Left renal cortex interstitium (tissue), 4 donors: ENCODE measurements at regions not wholly inside any gene's neighbourhood (a gene's known extent, or its start where the extent isn't known, plus 50 kb on each side); places are given as distances from the start of the nearest gene placed in this dataset.

Experiments used
- DNase-seq, 4 donors: peaks; one replicate each; pipeline ENCODE4 v3.0.0-alpha.2; 2013; ENCODE audit warnings: low read depth in 4 of 4, low spot score in 2 of 4, missing footprints in 1 of 4

DNA sequence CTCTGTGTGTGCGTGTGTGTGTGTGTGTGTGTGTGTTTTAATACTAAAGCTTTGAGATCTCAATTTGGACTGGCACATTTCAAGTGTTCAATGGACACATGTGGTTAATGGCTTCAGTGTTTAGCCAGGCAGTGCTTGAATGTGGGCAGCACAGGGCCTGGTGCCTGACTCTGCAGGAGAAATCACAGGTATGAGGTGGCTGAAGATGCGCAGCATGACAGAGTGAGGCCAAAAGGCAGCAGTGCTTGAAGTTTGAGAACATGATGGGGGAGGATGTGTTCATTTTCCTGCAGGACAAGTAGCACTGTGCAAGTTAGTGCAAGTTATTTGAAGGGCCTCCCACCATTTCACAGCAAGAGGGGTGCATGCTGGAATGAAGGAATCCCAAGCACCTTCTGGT is 620.5 kb upstream of the TBL1XR1 start:
- no peak for DNase-seq

DNA sequence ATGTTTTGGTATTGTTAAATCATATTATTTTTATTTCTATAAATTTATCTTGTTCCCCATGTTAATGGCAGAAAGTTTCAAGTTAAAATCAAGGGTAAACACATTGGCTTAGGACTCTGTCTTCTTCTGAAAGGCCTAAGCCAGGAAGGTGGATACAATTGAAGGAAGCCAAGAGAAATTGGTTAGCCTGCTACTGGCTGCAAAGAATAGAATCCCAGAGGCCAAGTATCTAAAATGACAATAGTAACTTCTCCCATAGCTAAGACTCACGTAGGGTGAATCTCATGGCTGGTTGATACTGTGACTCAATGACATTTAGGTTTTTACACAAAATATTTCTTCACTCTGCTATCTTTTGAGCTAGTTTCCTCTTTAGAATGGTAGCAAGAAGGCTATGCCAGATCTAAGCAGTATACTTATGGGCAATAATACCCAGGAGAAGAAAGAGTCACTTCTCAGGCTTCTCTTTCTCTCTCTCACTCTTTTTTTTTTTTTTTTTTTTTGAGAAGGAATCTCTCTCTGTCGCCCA is 621.5 kb upstream of the TBL1XR1 start:
- no peak for DNase-seq

DNA sequence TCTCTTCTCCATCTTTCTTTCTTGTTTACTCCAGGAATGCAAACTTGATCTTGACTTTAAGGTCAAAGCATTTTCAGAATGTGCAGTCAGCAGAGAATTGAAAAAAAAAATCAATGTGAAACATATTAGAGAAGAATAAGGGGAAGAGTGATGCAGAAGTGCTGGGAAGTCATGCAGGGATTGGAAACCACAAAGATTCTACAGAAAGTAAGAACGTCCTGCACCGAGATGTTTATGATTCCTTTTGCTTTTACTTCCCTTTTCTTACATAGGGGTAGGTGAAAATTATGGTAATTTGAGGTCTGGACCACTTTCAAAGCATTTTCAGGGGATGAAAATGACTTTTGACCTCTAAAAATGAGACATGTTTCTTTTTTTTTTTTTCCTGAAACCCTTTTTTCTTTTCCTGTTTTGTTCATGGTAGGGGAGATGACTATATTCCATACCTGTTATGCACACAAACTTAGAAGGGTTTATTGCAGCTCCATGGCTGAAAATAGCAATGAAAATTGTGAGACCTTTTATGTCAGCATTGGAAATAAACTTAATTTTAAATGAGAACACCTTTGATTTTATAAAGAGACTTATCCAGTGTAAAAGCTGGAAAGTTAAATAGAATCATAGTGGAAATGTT is 623.5 kb upstream of the TBL1XR1 start:
- DNase-seq, result no peak

DNA sequence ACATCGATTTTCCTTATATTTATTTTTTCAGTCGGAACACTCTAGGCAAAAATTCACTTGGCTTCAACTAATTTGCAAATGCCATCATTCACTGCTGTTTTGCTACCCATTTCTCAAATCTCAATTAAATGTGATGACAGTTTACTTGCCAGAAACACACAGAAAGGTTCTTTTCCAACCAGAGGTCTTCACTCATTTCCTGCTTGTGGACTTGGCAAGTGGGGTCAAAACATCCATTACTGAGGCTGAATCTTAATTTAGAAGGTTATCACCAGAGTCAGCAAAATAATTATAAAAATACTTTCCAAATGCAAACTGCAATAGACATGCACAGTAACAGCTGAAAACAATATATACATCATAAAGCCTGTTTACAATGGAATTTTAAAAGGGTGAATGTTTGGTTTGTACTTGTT is 625.4 kb upstream of the TBL1XR1 start:
- no peak for DNase-seq

DNA sequence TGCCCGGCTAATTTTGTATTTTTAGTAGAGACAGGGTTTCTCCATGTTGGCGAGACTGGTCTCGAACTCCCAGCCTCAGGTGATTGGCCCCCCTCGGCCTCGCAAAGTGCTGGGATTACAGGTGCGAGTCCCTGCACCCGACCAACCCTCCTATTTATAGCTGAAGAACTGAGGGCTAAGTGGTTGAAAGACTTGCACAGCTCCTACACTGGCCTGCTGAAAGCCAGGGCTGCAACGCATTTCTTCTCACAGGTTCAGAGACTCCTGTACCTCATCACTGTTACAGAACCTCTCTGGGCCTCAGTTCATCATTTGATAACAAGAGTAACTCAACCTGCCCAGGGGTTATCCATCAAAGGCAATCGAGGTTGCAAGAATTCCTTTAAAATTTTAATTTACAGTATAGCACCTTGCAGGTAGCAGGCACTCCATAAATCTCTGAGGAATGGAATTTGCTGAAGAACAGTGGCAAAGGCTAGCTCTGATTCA is 626.5 kb upstream of the TBL1XR1 start:
- DNase-seq, result no peak

DNA sequence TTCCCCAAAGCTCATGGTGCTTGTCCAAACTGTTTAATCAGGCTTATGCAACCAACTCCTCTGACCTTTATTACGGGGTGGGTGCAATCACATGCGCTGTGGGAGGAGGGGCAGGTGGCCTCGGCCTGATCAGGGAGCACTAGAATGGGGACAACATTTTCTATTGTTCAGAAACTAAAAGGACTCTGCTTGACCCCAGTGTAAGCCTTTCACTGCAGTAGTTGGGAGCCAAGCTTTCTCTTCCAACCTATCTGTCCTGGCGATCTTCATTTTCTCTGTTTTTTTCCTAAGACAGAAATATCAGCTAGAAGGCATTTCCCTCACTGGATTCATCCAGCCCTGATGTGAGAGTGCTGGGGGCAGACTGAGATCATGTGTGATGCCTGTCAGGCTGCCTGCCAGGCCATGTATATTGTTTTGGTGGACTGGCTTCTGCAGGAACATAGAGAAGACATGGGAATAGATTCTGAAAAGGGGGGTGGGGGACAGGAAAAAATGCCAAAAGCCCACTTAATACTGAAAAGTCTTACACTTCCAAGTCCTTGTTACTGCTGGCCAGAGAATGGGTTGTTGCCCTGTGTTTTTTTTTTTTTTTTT is 627.0 kb upstream of the TBL1XR1 start:
- DNase-seq, result peak in 2 of 4 donors; percentile 13 to 36

DNA sequence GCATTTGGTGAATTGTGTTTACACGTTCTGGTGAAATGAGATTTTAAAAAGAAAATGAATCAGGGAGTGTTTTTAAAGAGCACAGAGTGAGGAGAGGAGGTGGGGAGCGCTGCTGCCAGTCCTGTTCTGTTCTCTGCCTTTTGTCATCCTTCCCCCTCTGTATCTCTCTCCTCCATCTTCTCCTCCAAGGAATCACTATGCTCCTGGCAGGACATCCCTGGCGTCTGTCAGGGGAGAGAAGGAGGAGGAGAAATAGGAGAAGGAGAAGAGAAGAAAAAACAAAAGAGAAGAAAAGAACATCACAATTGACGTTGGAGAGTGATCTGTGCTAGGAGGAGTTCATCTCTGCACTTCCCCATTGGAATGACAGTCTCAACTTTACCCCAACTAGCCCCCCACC is 627.6 kb upstream of the TBL1XR1 start:
- DNase-seq, result no peak

DNA sequence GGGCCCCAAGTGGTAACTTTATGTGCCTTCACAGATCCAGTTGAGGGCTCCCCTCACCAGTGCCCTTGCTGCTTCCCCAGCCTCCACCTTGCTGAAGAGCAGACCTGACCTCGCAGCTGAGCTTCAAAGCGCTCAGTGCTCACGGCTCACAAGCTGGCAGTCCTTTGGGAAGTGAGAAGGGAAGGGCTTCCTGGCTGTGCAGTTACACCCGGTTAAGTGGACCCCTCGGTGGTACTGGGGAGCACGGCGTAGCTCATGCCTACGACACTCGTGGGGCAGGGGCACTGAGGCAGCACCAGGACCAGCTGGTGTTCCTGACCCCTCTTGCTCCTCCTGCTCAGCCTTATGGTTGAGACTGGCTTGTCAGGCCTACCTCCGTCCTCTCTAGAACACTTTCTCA is 629.0 kb upstream of the TBL1XR1 start:
- no peak for DNase-seq

DNA sequence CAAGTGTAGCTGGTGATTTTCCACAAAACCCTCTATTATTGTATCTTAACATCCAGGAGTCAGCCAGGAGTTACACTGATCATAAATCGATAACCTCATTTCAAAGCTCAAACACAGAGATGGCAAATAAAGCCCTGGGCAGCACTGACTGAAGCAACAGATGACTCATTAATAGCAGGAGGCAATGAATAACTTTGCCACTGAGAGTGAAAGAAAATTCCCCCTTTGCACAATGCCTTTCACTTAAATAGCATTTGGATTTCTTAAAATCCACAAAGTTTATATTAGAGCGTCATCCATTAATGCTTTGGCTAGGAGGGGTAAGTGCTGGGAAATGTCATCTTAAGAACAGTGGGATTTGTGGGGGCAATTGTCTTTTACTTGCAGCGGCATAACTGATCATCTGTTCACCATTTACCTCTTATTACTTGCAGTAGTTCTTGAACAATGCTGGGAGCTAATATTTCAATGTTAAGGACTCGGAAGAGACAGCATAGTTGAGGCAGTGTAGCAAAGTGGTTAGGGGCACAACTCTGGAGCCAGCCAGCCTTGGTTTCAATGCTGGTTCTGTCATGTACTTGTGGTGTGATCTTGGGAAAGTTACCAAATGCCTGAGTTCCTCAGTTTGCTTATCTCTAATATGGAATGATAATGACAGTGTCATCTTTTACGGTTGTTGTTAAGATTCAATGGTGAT is 630.4 kb upstream of the TBL1XR1 start:
- DNase-seq, result no peak

DNA sequence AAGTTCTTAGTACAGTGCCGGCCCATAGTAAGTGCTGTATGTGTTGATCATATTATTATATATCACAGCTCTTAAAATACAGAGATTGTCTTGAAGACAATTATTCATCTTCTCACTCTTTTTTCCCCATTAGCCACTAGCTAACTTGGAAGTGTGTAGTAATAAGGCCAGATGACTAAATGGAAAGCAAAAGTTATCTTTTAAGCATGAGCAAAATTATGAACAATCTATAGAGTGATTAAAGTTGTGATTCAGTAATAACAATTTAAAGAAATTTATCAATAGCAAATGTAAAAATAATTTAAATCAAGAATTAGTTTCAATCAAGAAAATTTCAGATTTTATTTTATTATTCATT is 630.9 kb upstream of the TBL1XR1 start:
- DNase-seq, result no peak

DNA sequence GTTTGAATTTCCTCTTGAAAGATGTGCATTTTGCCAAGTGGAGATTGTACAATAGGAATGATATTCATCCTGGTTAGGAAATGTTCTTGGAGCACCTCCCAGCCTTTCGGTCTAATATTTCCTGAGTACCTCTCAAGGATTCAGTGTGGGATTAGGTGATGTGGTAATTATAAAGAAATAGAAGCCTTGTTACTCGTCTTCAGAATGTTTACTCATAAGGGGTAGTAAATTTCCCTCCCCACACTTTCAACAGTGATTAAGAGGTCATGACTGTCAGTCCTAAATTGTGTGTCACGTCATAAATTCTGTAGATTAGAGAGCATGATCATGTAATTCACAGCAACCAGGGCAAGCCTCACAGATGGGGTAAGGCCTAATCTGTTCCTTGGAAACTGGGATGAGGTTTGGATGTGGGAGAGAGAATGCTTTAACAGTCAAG is 633.1 kb upstream of the TBL1XR1 start:
- DNase-seq, result no peak

DNA sequence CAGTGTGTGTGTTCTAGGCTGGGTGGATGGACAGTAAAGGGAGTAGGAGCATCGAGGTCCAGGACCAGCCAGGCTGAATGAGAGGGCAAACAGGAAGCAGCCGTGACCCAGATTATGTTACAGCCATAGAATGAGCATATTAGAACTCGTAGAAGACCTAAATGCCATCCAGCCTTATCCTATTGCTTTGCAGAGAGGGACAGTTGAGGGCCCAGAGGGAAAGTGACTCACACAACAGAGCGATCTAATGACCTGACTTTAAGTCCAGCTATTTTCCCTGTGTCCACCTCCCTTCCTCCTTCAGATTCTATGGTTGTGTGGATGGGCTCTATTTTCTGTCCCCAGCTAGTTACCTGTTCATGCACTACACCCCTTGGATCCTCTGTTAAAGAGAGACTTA is 634.1 kb upstream of the TBL1XR1 start:
- DNase-seq, result no peak

DNA sequence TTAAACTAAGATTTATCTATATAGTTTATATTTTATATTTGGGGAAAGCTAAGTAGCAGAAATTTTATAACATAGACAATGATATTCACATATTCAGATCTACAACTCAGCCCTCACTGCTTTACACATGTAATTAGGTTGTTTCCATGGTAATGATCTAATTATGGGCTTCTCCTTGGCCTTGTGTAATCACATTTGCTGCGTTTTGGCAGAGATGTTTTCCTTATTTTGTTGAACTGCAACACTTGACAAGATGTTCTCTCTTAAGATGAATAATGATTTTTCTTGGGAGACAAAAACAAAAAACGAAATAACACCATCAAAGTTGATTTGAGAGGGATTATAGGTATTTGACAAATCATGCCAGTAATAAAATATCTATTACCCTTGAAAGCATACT is 635.6 kb upstream of the TBL1XR1 start:
- no peak for DNase-seq

DNA sequence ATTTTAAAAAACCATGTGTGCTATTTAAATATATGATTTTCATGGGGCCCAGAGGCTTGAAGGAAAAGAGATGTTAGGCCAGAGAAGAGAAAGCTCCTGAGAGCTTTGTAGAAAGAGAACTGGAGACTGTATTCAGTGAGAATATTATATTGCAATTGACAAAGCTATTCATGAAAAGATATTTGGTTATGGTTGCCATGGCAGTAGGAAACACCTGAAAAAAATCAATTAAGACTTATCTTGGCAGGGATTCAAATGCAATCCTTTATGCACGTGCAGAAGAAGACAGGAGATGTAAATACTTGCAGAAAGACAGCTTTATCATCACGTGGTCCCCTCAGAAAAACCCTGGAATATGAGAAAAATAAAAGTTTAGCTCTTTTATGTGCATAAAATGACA is 636.0 kb upstream of the TBL1XR1 start:
- DNase-seq, result no peak

DNA sequence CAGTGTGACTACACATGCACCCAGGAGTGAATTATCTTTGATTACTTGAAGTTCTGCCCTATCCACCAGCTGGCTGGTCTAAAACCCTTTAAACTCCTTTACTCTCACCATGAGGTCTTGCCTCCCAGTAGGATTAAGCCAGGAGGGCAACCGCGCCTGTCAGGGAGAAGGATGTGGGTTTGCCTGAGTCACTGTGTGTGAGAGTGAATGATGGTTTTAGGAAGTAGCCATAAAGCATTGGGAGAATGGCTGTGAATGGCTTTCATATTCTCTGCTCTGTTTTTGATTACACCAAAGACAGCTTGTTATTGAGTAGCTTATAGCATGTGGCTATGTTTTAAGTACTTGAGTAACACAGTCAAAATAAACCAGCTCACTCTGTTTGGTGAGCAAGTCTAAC is 637.7 kb upstream of the TBL1XR1 start:
- no peak for DNase-seq

DNA sequence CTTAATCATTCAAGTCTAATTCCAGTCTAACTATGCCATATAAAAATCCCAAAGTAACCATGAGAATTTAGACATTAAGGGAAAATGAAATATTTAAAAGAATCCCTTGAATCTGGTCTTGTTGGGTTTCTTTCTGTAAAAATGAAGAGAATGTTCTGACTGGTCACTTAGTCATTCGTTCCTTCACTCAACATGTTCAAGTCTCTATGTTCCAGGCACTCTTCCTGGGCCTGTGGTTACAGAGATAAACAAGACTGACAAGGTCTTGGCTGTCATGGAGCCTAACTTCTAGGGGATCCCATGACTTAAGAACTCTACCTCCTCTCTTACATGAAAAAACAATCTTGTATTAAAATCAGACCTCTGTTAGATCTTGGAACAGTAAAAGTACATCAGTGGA is 638.6 kb upstream of the TBL1XR1 start:
- DNase-seq, result no peak

DNA sequence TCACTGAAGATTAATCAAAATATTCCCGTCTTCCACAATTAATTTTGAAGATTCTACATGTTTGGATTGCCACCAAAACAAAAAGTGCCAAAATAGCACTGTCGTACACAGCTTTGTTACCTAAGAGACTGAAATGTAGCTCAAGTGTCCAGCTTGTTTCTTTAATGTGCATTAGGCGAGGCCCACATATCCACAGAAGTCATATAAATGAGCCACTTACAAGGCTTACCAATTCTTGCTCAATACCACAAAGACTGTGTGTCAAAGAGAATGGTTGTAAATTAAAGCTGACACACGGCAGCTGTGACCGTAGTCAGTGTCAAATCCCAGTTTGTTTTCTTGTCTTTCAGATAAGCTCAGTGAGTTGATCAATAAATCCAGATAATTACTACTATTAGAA is 639.4 kb upstream of the TBL1XR1 start:
- DNase-seq, result no peak

DNA sequence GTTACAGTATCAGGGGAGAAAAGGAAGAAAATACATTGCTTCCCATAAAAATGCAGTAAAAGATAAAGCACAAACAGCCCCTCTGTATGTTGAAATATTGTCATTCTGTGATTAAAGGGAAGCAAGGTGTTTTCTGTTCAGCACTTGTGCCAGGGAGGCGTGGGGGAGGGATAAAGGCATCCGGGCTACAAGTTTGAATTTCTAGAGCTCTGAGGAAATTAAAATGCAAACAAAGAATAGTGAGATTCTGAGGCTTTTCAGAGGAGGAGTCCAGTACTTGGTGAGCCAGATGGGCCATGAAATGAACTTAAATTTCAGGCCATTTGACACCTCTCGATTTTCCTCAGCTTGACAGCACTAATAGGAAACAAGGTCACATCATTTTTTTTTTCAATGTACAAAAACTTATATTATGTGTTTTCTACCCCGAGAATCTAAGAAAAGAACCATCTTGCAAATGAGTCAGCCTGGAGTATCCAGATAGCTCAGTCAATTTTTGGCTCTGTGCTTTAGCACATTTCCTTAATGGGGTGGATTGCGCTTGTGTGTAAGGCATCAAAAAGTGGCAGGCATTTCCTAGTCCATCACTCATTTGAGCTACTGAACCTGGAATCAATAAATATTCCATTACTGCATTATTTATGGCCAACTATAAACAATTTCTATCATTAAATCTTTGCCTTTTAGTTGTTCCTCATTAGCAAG is 640.8 kb upstream of the TBL1XR1 start:
- DNase-seq, result no peak

DNA sequence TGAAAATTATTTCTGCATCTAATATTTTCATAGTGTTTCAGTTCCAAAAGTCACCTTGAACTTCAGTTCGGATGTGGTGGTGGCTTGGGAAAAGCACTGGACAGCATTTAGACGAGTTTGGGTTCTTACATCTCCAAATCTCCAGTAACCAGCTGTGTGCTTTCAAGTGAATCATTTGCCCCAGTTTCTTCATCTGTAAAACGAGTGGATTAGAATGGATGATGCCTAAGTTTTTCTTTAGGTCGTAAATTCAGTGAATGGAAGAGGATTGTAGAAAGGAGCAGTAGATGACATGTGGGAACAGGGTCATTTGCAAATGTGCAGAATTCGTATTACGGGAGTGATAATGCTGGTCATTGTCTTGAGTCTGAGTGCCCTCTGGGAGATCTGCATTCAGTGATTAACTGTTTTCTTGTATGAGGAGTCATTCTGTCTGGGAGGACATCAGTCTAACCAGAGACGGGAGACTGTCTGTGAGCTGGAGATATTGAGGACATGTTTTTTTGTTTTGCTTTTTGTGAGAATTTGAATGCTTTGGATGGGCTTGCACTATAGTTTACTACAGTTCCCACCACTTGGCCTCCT is 641.6 kb upstream of the TBL1XR1 start:
- DNase-seq, result no peak

DNA sequence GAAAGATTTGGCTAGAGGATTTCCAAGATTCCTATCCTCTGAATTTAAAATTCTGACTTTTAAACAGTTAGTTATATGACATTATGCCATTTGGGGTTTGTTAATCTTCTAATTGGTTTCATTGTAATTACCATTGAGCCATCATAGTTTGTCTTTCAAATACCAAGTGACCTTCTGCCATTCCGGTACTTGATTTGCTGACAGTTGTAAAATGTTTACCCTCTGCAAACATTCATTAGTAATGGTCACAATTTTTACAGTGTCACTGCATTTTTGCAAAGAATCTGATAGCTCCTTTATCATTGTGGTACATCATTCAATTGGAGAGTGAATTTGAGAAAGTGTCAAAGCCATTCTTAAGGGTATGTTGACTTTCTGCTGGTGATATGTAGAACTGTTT is 645.0 kb upstream of the TBL1XR1 start:
- no peak for DNase-seq
